Tibial nerve (tissue), 3 donors: ENCODE measurements at regions not wholly inside any gene's neighbourhood (a gene's known extent, or its start where the extent isn't known, plus 50 kb on each side); places are given as distances from the start of the nearest gene placed in this dataset.

ENCODE experiments used
- CTCF ChIP-seq, 5 experiments: fragments of 200-600 bp in 3 of 5; fragments of 450-650 bp in 2 of 5; sonication (generic) in 3 of 5; IDR thresholded peaks; one replicate each; pipeline ENCODE4 v1.5.1; 2016 to 2019; ENCODE audit warnings: antibody characterized with exemption in 5 of 5, mild to moderate bottlenecking in 3 of 5, moderate library complexity in 2 of 5
- POLR2A ChIP-seq, 2 donors: fragments of 450-650 bp; IDR thresholded peaks; one replicate each; pipeline ENCODE4 v1.6.1; 2017; ENCODE audit warnings: antibody characterized with exemption in 2 of 2, mild to moderate bottlenecking in 2 of 2, moderate library complexity in 2 of 2

- no peak for TF ChIP-seq CTCF (IDR thresholded peaks at IDR 0.05)
- TF ChIP-seq POLR2A (IDR thresholded peaks at IDR 0.05), result no peak
Measured at GRCh38 chr20:17171746-17172280, 55.0 kb upstream of the PCSK2 start.
